GM21825 (cell line): ENCODE measurements at regions not wholly inside any gene's neighbourhood (a gene's known extent, or its start where the extent isn't known, plus 50 kb on each side); places are given as distances from the start of the nearest gene placed in this dataset.
"Not testable (repeated sequence)": the region's sequence is repeated elsewhere in the genome, so short reads cannot be mapped to it uniquely, and the experiment has no call there.

Experiments used
- ATAC-seq: cut with Tn5 transposase; IDR thresholded peaks from one replicate; pipeline ENCODE4 v1.9.1; 2021; ENCODE audit warnings: mild to moderate bottlenecking, moderate library complexity; ENCODE audit not compliant: unreplicated experiment

- not testable (repeated sequence) for ATAC-seq
These were observed 80.1 kb upstream of the TMEM170B start for GRCh38 chr6:11457422-11457821.

GRCh38 chr6:11452106-11452505 lies 85.4 kb upstream of the TMEM170B start:
- not testable (repeated sequence) for ATAC-seq

GRCh38 chr6:11450037-11450436 lies 87.5 kb upstream of the TMEM170B start:
- ATAC-seq, result no peak

GRCh38 chr6:11449408-11449807 lies 88.1 kb upstream of the TMEM170B start:
- no peak for ATAC-seq

- no peak for ATAC-seq
These were observed 89.5 kb upstream of the TMEM170B start for GRCh38 chr6:11448038-11448437.

GRCh38 chr6:11447265-11447664 lies 90.3 kb upstream of the TMEM170B start:
- no peak for ATAC-seq

GRCh38 chr6:11445146-11445545 lies 92.4 kb upstream of the TMEM170B start:
- no peak for ATAC-seq

- ATAC-seq, result not testable (repeated sequence)
These were observed 94.4 kb upstream of the TMEM170B start for GRCh38 chr6:11443125-11443524.

- ATAC-seq, result no peak
These were observed 95.1 kb upstream of the TMEM170B start for GRCh38 chr6:11442495-11442894.

GRCh38 chr6:11439876-11440275 lies 97.7 kb upstream of the TMEM170B start:
- no peak for ATAC-seq

- ATAC-seq, result no peak
These were observed 98.5 kb upstream of the TMEM170B start for GRCh38 chr6:11439017-11439420.

GRCh38 chr6:11437824-11438459 lies 99.6 kb upstream of the TMEM170B start:
- no peak for ATAC-seq

GRCh38 chr6:11436508-11437096 lies 100.9 kb upstream of the TMEM170B start:
- no peak for ATAC-seq

- no peak for ATAC-seq
These were observed 102.8 kb upstream of the TMEM170B start for GRCh38 chr6:11434565-11435326.

GRCh38 chr6:11433860-11434259 lies 103.7 kb upstream of the TMEM170B start:
- ATAC-seq, result no peak

GRCh38 chr6:11432713-11433450 lies 104.7 kb upstream of the TMEM170B start:
- no peak for ATAC-seq

- ATAC-seq, result no peak
These were observed 105.5 kb upstream of the TMEM170B start for GRCh38 chr6:11432091-11432490.

GRCh38 chr6:11431455-11431937 lies 106.1 kb upstream of the TMEM170B start:
- no peak for ATAC-seq

- no peak for ATAC-seq
These were observed 107.5 kb upstream of the TMEM170B start for GRCh38 chr6:11430036-11430435.

GRCh38 chr6:11429577-11429976 lies 108.0 kb upstream of the TMEM170B start:
- peak; percentile 35 for ATAC-seq

- ATAC-seq, result peak; percentile 56
These were observed 108.7 kb upstream of the TMEM170B start for GRCh38 chr6:11428895-11429294.
